Lower leg skin (tissue), 3 donors: ENCODE measurements at regions not wholly inside any gene's neighbourhood (a gene's known extent, or its start where the extent isn't known, plus 50 kb on each side); places are given as distances from the start of the nearest gene placed in this dataset.

Experiments used
- CTCF ChIP-seq, 3 donors: fragments of 450-650 bp; IDR thresholded peaks; one replicate each; pipeline ENCODE4 v1.5.1; 2016; ENCODE audit warnings: antibody characterized with exemption in 3 of 3, mild to moderate bottlenecking in 3 of 3, moderate library complexity in 2 of 3
- POLR2A ChIP-seq, 2 donors: fragments of 450-650 bp; IDR thresholded peaks; one replicate each; pipeline ENCODE4 v1.6.1; 2016 to 2017; ENCODE audit warnings: antibody characterized with exemption in 2 of 2, mild to moderate bottlenecking in 1 of 2, moderate library complexity in 1 of 2

DNA sequence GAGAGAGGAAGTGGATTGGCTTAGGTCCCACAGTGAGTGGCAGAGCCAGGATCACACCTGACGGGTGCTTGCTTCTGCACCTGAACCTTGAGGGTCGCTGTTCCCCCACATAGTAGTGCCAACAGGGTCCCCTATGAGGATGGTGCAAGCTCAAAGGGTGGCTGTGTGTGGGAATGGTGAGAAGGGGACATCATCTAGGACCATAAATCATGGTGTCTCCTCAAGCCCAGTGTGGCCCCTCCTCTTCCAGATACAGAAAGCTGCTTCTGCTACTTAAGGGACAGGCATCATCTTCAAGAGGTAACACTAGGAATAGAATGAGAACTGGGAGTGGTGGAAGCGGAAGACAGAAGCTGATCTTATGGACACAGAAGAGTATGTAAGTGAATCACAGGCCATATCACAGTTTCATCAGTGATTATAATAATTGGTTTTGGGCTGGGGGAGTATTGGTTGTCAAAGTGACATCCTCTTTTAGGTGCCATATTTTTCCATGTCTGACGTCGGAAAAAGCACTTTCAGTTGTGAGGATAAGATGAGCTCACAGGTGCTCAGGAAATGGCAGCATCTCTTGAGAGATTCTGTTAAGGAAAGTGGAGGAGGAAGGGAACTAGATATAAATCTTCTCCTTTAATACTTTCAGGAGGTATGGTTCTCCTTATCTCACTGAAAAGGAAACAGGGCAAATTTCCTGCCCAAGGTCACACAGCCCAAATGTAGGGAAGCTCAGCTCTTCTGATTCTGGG lies 83.2 kb upstream of the HNF1B start:
- TF ChIP-seq CTCF (IDR thresholded peaks at IDR 0.05) = no peak
- no peak for TF ChIP-seq POLR2A (IDR thresholded peaks at IDR 0.05)
